ENCODE measurements at regions not wholly inside any gene's neighbourhood (a gene's known extent, or its start where the extent isn't known, plus 50 kb on each side); places are given as distances from the start of the nearest gene placed in this dataset.

GRCh38 chr7:142401951-142402350 is 144.1 kb upstream of the PRSS58 start:
- 0 to 89% (median 77%) methylated on average over 3 of the region's 3 CpGs; no CpG with 5 or more reads in 4 of the 10 experiments for WGBS, 10 experiments
- ATAC-seq (replicated peaks in 6 of 8) = no peak

GRCh38 chr7:142400042-142400533 is 142.2 kb upstream of the PRSS58 start:
- Histone ChIP-seq H3K27ac (no peak overlapping the region), H3K4me3 (no peak overlapping the region), H3K4me1 (replicated peaks in 1 of 2) (no peaks in the 10 kb centered on the region)
- 36 to 94% (median 85%) methylated on average over 1 to 3 of the region's 5 CpGs; no CpG with 5 or more reads in 4 of the 10 experiments for WGBS, 10 experiments
- in situ Hi-C loops (cut with MboI; ENCODE audit: low pct_unique_long_range_greater_than_20kb in 2 of 9, low sequenced_read_pairs in 9 of 9, unreplicated experiment in 9 of 9) = no loop called here
- no peak for ATAC-seq (replicated peaks in 6 of 8)

More at GRCh38 chr7:142401951-142402350, 144.1 kb upstream of the PRSS58 start:
- no peaks in the 10 kb centered on the region for H3K4me1 ChIP-seq (replicated peaks in 1 of 2)
- H3K27ac ChIP-seq = no peak overlapping the region
- no peak overlapping the region for H3K4me3 ChIP-seq
- in situ Hi-C loops (cut with MboI; ENCODE audit: low pct_unique_long_range_greater_than_20kb in 2 of 9, low sequenced_read_pairs in 9 of 9, unreplicated experiment in 9 of 9) = no loop called here

- 28 to 60% methylated on average over 1 to 3 of the region's 6 CpGs; no CpG with 5 or more reads in 8 of the 10 experiments for WGBS, 10 experiments
- Histone ChIP-seq H3K4me3 (no peak overlapping the region), H3K27ac (no peak overlapping the region), H3K4me1 (replicated peaks in 1 of 2) (no peaks in the 10 kb centered on the region)
- ATAC-seq (replicated peaks in 6 of 8) = peak in 4 of 8 experiments; percentile 42 to 72 (median 62)
- in situ Hi-C loops (cut with MboI; ENCODE audit: low pct_unique_long_range_greater_than_20kb in 2 of 9, low sequenced_read_pairs in 9 of 9, unreplicated experiment in 9 of 9) = no loop called here
These were observed 133.5 kb upstream of the PRSS58 start for GRCh38 chr7:142391191-142391992.

GRCh38 chr7:142389544-142389943 is 131.7 kb upstream of the PRSS58 start:
- 38 to 100% (median 86%) methylated on average over 1 to 4 of the region's 7 CpGs; no CpG with 5 or more reads in 1 of the 10 experiments for WGBS, 10 experiments
- Histone ChIP-seq H3K4me1 (replicated peaks in 1 of 2) (no peaks in the 10 kb centered on the region), H3K27ac (no peak overlapping the region), H3K4me3 (no peak overlapping the region)
- in situ Hi-C loops (cut with MboI; ENCODE audit: low pct_unique_long_range_greater_than_20kb in 2 of 9, low sequenced_read_pairs in 9 of 9, unreplicated experiment in 9 of 9) = no loop called here
- ATAC-seq (replicated peaks in 6 of 8) = peak in 1 of 8 experiments; percentile 53

- Histone ChIP-seq H3K27ac (no peak overlapping the region), H3K4me1 (replicated peaks in 1 of 2) (no peaks in the 10 kb centered on the region), H3K4me3 (no peak overlapping the region)
- ATAC-seq (replicated peaks in 6 of 8) = peak in 7 of 8 experiments; percentile 28 to 97 (median 67)
- 6 to 100% (median 51%) methylated on average over 1 to 7 of the region's 8 CpGs; no CpG with 5 or more reads in 2 of the 10 experiments for WGBS, 10 experiments
- in situ Hi-C loops (cut with MboI; ENCODE audit: low pct_unique_long_range_greater_than_20kb in 2 of 9, low sequenced_read_pairs in 9 of 9, unreplicated experiment in 9 of 9) = no loop called here
These were observed 127.9 kb upstream of the PRSS58 start for GRCh38 chr7:142385491-142386340.

- no peak overlapping the region for H3K4me3 ChIP-seq
- no peak overlapping the region for H3K27ac ChIP-seq
- in situ Hi-C loops (cut with MboI; ENCODE audit: low pct_unique_long_range_greater_than_20kb in 2 of 9, low sequenced_read_pairs in 9 of 9, unreplicated experiment in 9 of 9) = no loop called here
- ATAC-seq (replicated peaks in 6 of 8) = peak in 2 of 8 experiments; percentile 72
- WGBS, 10 experiments = 0 to 95% (median 60%) methylated on average over 1 to 9 of the region's 11 CpGs; no CpG with 5 or more reads in 5 of the 10 experiments
- H3K4me1 ChIP-seq (replicated peaks in 1 of 2) = no peaks in the 10 kb centered on the region
These were observed 126.7 kb upstream of the PRSS58 start for GRCh38 chr7:142384493-142384922.

- H3K27ac ChIP-seq = no peak overlapping the region
- in situ Hi-C loops (cut with MboI; ENCODE audit: low pct_unique_long_range_greater_than_20kb in 2 of 9, low sequenced_read_pairs in 9 of 9, unreplicated experiment in 9 of 9) = no loop called here
- no peak overlapping the region for H3K4me3 ChIP-seq
- no peaks in the 10 kb centered on the region for H3K4me1 ChIP-seq (replicated peaks in 1 of 2)
- ATAC-seq (replicated peaks in 6 of 8) = peak in 1 of 8 experiments; percentile 7
- WGBS, 10 experiments = 46 to 100% (median 100%) methylated on average over 1 to 3 of the region's 6 CpGs; no CpG with 5 or more reads in 5 of the 10 experiments
These were observed 126.1 kb upstream of the PRSS58 start for GRCh38 chr7:142383841-142384492.

- in situ Hi-C loops (cut with MboI; ENCODE audit: low pct_unique_long_range_greater_than_20kb in 2 of 9, low sequenced_read_pairs in 9 of 9, unreplicated experiment in 9 of 9) = no loop called here
- 0 to 100% (median 60%) methylated on average over 1 to 2 of the region's 2 CpGs; no CpG with 5 or more reads in 3 of the 10 experiments for WGBS, 10 experiments
These were observed 124.0 kb upstream of the PRSS58 start for GRCh38 chr7:142381727-142382390.

GRCh38 chr7:142380069-142380468 is 122.2 kb upstream of the PRSS58 start:
- WGBS, 10 experiments = 17 to 86% (median 58%) methylated on average over 1 to 2 of the region's 3 CpGs; no CpG with 5 or more reads in 6 of the 10 experiments
- ATAC-seq (replicated peaks in 6 of 8) = no peak
- no peak overlapping the region for H3K27ac ChIP-seq
- in situ Hi-C loops (cut with MboI; ENCODE audit: low pct_unique_long_range_greater_than_20kb in 2 of 9, low sequenced_read_pairs in 9 of 9, unreplicated experiment in 9 of 9) = no loop called here
- H3K4me1 ChIP-seq (replicated peaks in 1 of 2) = no peaks in the 10 kb centered on the region
- no peak overlapping the region for H3K4me3 ChIP-seq

More at GRCh38 chr7:142381727-142382390, 124.0 kb upstream of the PRSS58 start:
- H3K4me1 ChIP-seq (replicated peaks in 1 of 2) = no peaks in the 10 kb centered on the region
- no peak for ATAC-seq (replicated peaks in 6 of 8)
- no peak overlapping the region for H3K4me3 ChIP-seq
- H3K27ac ChIP-seq = no peak overlapping the region

GRCh38 chr7:142379201-142379885 is 121.5 kb upstream of the PRSS58 start:
- no peak for ATAC-seq (replicated peaks in 6 of 8)
- in situ Hi-C loops (cut with MboI; ENCODE audit: low pct_unique_long_range_greater_than_20kb in 2 of 9, low sequenced_read_pairs in 9 of 9, unreplicated experiment in 9 of 9) = no loop called here

GRCh38 chr7:142377567-142377966 is 119.7 kb upstream of the PRSS58 start:
- Histone ChIP-seq H3K27ac (no peak overlapping the region), H3K4me3 (no peak overlapping the region), H3K4me1 (replicated peaks in 1 of 2) (no peaks in the 10 kb centered on the region)
- no peak for ATAC-seq (replicated peaks in 6 of 8)
- in situ Hi-C loops (cut with MboI; ENCODE audit: low pct_unique_long_range_greater_than_20kb in 2 of 9, low sequenced_read_pairs in 9 of 9, unreplicated experiment in 9 of 9) = no loop called here
- 10 to 100% (median 100%) methylated on average over 1 to 2 of the region's 2 CpGs; no CpG with 5 or more reads in 2 of the 10 experiments for WGBS, 10 experiments

More at GRCh38 chr7:142379201-142379885, 121.5 kb upstream of the PRSS58 start:
- Histone ChIP-seq H3K27ac (no peak overlapping the region), H3K4me3 (no peak overlapping the region), H3K4me1 (replicated peaks in 1 of 2) (no peaks in the 10 kb centered on the region)
- WGBS, 10 experiments = 20 to 100% (median 70%) methylated on average over 1 to 6 of the region's 6 CpGs

Data from motor neuron (in vitro differentiated cells).